ENCODE measurements at regions not wholly inside any gene's neighbourhood (a gene's known extent, or its start where the extent isn't known, plus 50 kb on each side); places are given as distances from the start of the nearest gene placed in this dataset.

GRCh38 chr4:123672987-123673386 lies 276.4 kb downstream of the SPRY1 start:
- TF ChIP-seq GATA2 (IDR thresholded peaks at IDR 0.05; ENCODE audit: low read depth, low read length) = no peak
- no peak for TF ChIP-seq GATA3 (IDR thresholded peaks at IDR 0.05; ENCODE audit: low read depth, low read length)

Data from SH-SY5Y (cell line).